ENCODE measurements at regions not wholly inside any gene's neighbourhood (a gene's known extent, or its start where the extent isn't known, plus 50 kb on each side); places are given as distances from the start of the nearest gene placed in this dataset.

GRCh38 chr10:36301139-36301538 lies 659.0 kb upstream of the FZD8 start:
- ATAC-seq: no peak
- TF ChIP-seq CTCF (IDR thresholded peaks at IDR 0.05): no peak
- 94% methylated on average over 2 of the region's 2 CpGs for WGBS (ENCODE audit: insufficient coverage)

DNA sequence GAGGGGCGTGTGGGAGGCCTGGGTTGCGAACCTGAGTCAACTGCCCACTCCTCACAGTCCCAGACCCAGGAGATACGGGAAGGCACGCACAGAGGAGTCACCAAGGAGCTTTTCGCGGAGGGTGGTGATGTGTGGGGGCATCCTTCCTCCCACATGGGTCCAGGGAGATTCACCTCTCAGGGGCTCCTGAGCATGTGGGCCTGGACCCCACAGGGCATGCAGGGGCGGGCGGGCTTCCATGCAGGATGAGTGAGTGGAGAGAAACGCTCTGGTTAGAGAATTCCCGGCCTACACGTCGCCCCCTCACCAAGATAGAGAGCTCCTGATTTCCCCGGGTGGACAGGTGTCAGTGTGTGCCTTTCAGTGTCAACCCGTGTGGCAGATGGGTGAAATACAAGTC lies 641.7 kb upstream of the FZD8 start:
- peaks cover 6 to 11% of the 10 kb centered on the region in 2 donors for H3K9me3 Mint-ChIP-seq
- no peaks in the 10 kb centered on the region for H3K27me3 Mint-ChIP-seq (ENCODE audit: low read depth in 2 of 2)
- TF ChIP-seq CTCF (IDR thresholded peaks at IDR 0.05): no peak
- Histone ChIP-seq H3K27me3 (ENCODE audit: control insufficient read depth, insufficient read depth, low read length) (no peaks in the 10 kb centered on the region), H3K36me3 (ENCODE audit: control insufficient read depth, insufficient read depth, low read length) (no peaks in the 10 kb centered on the region), H3K27ac (ENCODE audit: low read length) (no peak overlapping the region), H3K4me3 (ENCODE audit: low read length) (no peak overlapping the region), H3K9me3 (ENCODE audit: control insufficient read depth, insufficient read depth, low read length) (peaks cover 5% of the 10 kb centered on the region), H3K4me1 (ENCODE audit: control insufficient read depth, insufficient read depth, low read length) (no peaks in the 10 kb centered on the region)
- no peak overlapping the region for H3K27ac Mint-ChIP-seq
- no peak overlapping the region for H3K4me3 Mint-ChIP-seq
- no peaks in the 10 kb centered on the region for H3K4me1 Mint-ChIP-seq
- 94% methylated on average over 14 of the region's 14 CpGs for WGBS (ENCODE audit: insufficient coverage)
- no peak for DNase-seq
- ATAC-seq: no peak
- intact Hi-C loops (cut with micrococcal nuclease): loop anchor here (2.0 kb wide), 1 partner anchor 37 kb away; no protein-coding TSS in a partner anchor
- peaks cover 18% of the 10 kb centered on the region for H3K36me3 Mint-ChIP-seq

More at GRCh38 chr10:36301139-36301538, 659.0 kb upstream of the FZD8 start:
- Histone ChIP-seq H3K4me1 (ENCODE audit: control insufficient read depth, insufficient read depth, low read length) (no peaks in the 10 kb centered on the region), H3K4me3 (ENCODE audit: low read length) (no peak overlapping the region), H3K27me3 (ENCODE audit: control insufficient read depth, insufficient read depth, low read length) (no peaks in the 10 kb centered on the region), H3K9me3 (ENCODE audit: control insufficient read depth, insufficient read depth, low read length) (no peaks in the 10 kb centered on the region), H3K36me3 (ENCODE audit: control insufficient read depth, insufficient read depth, low read length) (no peaks in the 10 kb centered on the region), H3K27ac (ENCODE audit: low read length) (no peak overlapping the region)
- no peak overlapping the region for H3K27ac Mint-ChIP-seq
- peaks cover 0 to 2% of the 10 kb centered on the region in 2 donors for H3K9me3 Mint-ChIP-seq
- no peaks in the 10 kb centered on the region for H3K27me3 Mint-ChIP-seq (ENCODE audit: low read depth in 2 of 2)
- no peaks in the 10 kb centered on the region for H3K36me3 Mint-ChIP-seq
- intact Hi-C loops (cut with micrococcal nuclease): no loop called here
- DNase-seq: no peak
- no peak overlapping the region for H3K4me3 Mint-ChIP-seq
- no peaks in the 10 kb centered on the region for H3K4me1 Mint-ChIP-seq

GRCh38 chr10:36281831-36282331 lies 639.8 kb upstream of the FZD8 start:
- intact Hi-C loops (cut with micrococcal nuclease): no loop called here
- Histone ChIP-seq H3K4me1 (ENCODE audit: control insufficient read depth, insufficient read depth, low read length) (no peaks in the 10 kb centered on the region), H3K9me3 (ENCODE audit: control insufficient read depth, insufficient read depth, low read length) (peaks cover 5% of the 10 kb centered on the region), H3K36me3 (ENCODE audit: control insufficient read depth, insufficient read depth, low read length) (no peaks in the 10 kb centered on the region), H3K4me3 (ENCODE audit: low read length) (no peak overlapping the region), H3K27ac (ENCODE audit: low read length) (no peak overlapping the region), H3K27me3 (ENCODE audit: control insufficient read depth, insufficient read depth, low read length) (no peaks in the 10 kb centered on the region)
- no peak for TF ChIP-seq CTCF (IDR thresholded peaks at IDR 0.05)
- Mint-ChIP-seq H3K9me3 (peaks cover 9 to 14% of the 10 kb centered on the region in 2 donors), H3K4me1 (no peaks in the 10 kb centered on the region), H3K36me3 (peaks cover 2% of the 10 kb centered on the region), H3K27me3 (ENCODE audit: low read depth in 2 of 2) (peaks cover 0 to 4% of the 10 kb centered on the region in 2 donors), H3K27ac (no peak overlapping the region), H3K4me3 (no peak overlapping the region)
- WGBS (ENCODE audit: insufficient coverage): 76% methylated on average over 3 of the region's 3 CpGs
- DNase-seq (no peak), ATAC-seq (no peak)

DNA sequence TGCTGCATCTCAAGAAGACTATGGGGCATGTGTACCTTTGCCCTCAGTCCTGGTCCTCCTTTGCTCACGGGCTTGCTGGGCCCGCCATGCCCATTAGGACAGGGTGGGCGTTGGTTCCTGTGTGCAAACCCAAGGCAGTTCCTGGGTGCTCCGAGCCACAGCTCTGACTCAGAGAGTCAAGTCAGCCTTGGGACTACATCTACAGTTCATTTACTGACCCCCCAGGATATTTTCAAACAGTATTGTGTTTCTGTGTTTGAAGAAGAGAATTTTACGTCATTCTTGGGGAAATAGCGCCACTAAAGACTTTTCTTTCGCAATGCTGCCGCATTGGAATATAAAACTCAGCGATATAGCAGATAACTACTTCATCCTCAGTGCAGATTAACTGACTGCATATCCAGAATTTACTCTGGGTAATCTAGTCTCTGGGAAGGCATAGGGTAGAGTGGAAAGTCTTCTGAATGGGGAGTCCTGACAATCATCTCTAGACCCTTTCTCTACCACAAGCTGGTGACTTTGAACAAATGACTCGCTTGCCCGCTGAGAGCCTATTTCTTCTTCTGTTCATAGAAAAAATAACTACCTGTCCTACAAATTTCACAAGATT lies 638.9 kb upstream of the FZD8 start:
- WGBS (ENCODE audit: insufficient coverage): 93% methylated on average over 11 of the region's 11 CpGs
- TF ChIP-seq CTCF (IDR thresholded peaks at IDR 0.05): no peak
- no peak for ATAC-seq
- H3K36me3 ChIP-seq (ENCODE audit: control insufficient read depth, insufficient read depth, low read length): no peaks in the 10 kb centered on the region
- no peak overlapping the region for H3K27ac Mint-ChIP-seq
- DNase-seq: no peak
- peaks cover 5% of the 10 kb centered on the region for H3K9me3 ChIP-seq (ENCODE audit: control insufficient read depth, insufficient read depth, low read length)
- no peaks in the 10 kb centered on the region for H3K4me1 Mint-ChIP-seq
- peaks cover 7 to 12% of the 10 kb centered on the region in 2 donors for H3K9me3 Mint-ChIP-seq
- no peaks in the 10 kb centered on the region for H3K4me1 ChIP-seq (ENCODE audit: control insufficient read depth, insufficient read depth, low read length)
- no peak overlapping the region for H3K4me3 ChIP-seq (ENCODE audit: low read length)
- H3K27ac ChIP-seq (ENCODE audit: low read length): no peak overlapping the region
- intact Hi-C loops (cut with micrococcal nuclease): no loop called here
- H3K36me3 Mint-ChIP-seq: no peaks in the 10 kb centered on the region
- peaks cover 0 to 4% of the 10 kb centered on the region in 2 donors for H3K27me3 Mint-ChIP-seq (ENCODE audit: low read depth in 2 of 2)
- no peak overlapping the region for H3K4me3 Mint-ChIP-seq
- no peaks in the 10 kb centered on the region for H3K27me3 ChIP-seq (ENCODE audit: control insufficient read depth, insufficient read depth, low read length)

Data from natural killer cell (primary cell).